Stimulated activated CD4-positive, alpha-beta T cell treated with anti-CD3 and anti-CD28 coated beads, Interleukin-15, amount 100 ng/mL, for 48 hours (primary cell): ENCODE measurements at regions not wholly inside any gene's neighbourhood (a gene's known extent, or its start where the extent isn't known, plus 50 kb on each side); places are given as distances from the start of the nearest gene placed in this dataset.

Experiments
- DNase-seq, 2 donors: peaks; one replicate each; pipeline ENCODE4 v3.0.0-alpha.2; 2020; ENCODE audit warnings: low read depth in 2 of 2

- DNase-seq: no peak
These were observed 881.8 kb upstream of the ID2 start for GRCh38 chr2:7800031-7800430.

GRCh38 chr2:7801212-7801611, 880.6 kb upstream of the ID2 start:
- no peak for DNase-seq

GRCh38 chr2:7803515-7803914, 878.3 kb upstream of the ID2 start:
- no peak for DNase-seq

DNA sequence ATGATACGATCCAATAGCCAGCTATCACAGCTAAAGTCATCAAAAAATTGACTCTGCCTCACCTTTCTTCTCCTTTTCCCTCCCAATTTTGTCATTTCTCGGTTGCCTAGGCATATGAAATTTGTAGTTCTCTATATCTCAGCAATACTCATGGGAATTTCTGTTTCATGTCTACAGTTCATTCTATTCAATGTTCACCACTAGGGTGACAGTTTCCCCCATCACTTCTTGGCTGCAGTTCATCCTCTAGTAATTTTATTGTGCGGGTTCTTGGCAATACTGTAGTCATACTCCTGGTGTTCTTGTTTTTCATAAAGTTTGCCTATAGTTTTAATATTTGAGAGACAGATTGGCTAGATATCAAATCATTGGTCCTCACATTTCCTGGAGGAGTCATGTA, 872.2 kb upstream of the ID2 start:
- DNase-seq: no peak

- DNase-seq: no peak
These were observed 870.8 kb upstream of the ID2 start for GRCh38 chr2:7811073-7811472.

DNA sequence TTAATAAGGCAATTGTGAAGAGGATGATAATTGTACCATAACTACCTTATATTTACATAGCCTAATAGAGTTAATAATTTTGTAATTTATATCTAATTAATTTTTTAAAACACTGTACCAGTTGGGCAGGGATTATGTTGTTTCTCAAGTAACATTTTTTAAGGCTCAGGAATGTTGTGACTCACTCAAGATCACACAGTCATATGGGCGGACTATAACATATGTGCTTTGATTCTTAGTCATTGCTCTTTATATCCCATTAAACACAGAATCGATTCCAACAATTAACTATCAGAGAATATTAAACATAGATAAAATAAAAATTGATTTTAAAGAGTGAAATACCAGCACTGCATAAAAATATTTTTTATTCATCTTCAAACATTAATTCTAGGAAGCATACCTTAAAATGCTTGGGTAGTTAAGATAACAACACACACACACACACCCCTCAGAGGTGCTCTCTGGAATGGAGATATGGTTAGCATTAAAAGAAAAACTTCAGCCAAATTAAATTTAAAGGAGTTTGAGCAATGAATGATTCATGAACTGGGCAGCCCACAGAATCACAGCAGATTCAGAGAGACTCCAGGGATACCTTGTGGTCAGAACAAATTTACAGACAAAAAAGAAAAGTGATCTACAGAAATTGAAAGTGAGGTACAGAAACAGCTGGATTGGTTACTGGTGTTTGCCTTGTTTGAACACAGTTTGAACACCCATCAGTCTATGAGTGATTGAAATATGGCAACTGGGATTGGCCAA, 869.4 kb upstream of the ID2 start:
- no peak for DNase-seq

- DNase-seq: no peak
These were observed 868.1 kb upstream of the ID2 start for GRCh38 chr2:7813541-7814292.

DNA sequence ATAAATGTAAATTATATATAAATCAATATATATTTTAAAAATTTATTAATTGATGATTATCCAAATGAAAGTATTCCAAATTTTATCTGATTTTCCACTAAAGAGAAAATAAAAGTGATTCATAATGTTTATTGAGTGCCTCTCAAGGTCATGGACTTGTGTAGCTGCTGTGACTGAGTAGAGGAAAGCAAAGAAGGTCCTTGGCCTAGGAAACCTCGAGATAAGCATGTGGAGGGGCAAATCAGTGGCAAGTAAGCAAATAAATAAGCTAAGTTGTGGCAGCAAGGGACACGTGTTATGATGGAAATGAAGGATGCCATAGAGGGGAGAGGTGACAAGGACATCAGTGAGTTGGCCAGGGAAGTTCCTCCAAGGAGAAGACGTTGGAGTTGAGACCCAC, 866.1 kb upstream of the ID2 start:
- DNase-seq: no peak

DNA sequence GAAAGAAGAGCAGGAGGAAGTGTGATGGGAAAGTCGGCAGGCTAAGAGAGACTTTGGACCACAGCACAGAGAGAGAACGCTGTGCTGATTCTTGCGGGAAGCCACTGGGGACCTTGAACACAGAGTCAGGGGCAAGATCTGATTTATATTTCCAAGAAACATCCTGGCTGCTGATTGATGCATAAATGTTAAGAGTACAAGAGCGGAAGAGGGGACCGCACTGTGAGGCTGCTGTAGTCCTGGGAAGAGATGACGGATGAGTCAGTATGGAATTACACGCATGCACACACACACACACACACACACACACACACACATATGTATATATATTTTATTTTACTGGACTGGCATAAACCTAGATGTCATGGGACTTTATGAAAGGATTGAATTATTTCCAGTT, 865.6 kb upstream of the ID2 start:
- no peak for DNase-seq

- no peak for DNase-seq
These were observed 864.9 kb upstream of the ID2 start for GRCh38 chr2:7816944-7817343.

DNA sequence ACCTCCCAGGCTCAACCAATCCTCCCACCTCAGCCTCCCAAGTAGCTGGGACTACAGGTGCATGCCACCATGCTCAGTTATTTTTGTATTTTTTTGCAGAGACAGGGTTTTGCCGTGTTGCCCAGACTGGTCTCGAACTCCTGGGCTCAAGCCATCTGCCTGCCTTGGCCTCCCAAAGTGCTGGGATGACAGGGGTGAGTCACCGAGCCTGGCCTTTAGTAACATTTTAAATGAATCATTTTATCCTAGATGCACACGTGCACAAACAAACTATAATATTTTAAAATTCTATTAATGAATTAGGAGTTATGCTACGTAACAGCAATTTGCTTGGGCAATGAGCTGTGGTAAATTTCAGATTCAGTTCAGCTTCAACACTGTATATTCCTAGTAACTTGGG, 862.5 kb upstream of the ID2 start:
- DNase-seq: no peak

GRCh38 chr2:7819850-7820249, 862.0 kb upstream of the ID2 start:
- no peak for DNase-seq

GRCh38 chr2:7824211-7824610, 857.6 kb upstream of the ID2 start:
- no peak for DNase-seq

DNA sequence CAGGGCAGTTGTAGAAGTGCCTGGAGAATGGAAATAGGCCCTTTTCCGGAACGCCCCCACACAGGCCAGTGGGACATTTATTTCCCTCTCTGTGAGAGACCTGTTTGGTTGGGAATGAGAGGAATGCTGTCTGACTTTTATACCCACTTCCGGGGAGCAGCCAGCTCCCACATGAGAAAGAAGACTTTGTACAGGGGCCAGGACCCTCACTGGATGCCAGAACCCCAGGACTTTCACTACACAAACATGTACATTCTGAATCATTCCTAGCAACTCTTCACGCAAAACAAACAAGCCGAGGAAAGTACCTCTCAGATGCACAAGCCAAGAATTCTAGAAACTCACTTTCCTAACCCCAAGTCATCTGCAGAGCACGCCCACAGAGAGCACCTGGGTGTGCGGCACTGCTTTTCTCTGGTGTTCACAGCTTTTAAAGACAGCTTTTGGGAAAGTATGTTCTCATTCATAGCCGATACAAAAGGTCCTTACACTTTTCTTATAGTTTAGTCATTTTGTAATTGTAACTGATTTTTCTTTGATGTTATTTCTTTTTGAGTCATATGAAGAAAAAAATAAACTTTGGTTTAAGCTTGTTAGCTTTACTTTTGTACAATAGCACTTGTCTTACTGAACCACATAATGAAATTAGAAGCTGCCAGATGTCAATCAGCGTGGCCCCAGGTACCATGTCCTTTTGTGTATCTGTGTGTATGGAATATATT, 856.1 kb upstream of the ID2 start:
- peak; percentile 55 to 66 for DNase-seq

DNA sequence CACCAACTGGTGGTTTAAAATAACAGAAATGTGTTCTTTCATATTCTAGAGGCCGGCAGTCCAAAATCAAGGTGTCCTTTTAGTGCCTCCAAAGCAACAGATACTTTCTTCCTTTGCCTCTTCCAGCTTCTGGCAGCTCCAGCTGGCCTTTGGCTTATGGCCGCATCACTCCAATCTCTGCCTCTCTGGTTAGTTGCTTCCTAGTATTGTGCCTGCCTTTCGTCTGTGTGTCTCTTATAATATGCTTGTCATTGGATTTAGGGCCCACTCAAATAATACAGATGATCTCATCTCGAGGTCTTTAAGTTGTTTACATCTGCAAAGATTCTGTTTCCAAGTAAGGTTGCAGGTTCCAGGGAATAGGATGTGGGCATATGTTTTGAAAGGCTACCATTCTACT, 855.2 kb upstream of the ID2 start:
- DNase-seq: no peak

DNA sequence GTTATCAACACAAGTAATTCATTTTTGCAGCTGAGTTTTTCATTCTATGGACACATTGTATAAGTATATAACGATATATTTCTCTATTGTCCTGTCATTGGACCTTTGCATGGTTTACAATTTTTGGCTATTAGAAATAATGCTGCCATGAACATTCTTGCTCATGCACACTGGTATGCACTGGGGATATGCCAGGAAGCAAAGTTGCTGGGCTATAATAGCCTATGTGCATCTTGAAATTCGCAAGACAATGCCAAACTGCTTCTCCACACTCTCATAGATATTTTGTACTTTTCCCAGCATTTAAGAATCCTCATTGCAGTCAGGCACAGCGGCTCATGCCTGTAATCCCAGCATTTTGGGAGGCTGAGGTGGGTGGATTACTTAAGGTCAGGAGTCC, 852.6 kb upstream of the ID2 start:
- DNase-seq: no peak

GRCh38 chr2:7830616-7831015, 851.2 kb upstream of the ID2 start:
- no peak for DNase-seq

DNA sequence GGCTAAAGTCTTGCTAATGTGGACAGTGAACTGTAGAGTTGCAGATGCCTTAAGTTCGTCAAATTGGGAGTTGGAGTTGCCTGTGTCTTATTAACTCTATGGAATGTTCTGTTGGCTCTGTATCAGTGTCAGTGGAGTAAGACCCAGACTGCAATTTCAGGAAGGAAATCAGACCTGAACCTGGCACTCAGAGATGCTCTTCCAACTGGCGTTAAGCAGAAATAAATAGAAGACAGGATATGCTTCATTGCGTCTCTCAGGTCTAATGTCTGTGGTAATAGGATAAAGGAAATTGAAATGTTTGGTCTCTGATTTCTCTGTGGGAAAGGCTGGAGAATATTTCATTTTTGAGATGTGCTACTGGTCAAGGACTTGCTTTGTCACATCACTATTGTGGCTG, 846.7 kb upstream of the ID2 start:
- DNase-seq: no peak

DNA sequence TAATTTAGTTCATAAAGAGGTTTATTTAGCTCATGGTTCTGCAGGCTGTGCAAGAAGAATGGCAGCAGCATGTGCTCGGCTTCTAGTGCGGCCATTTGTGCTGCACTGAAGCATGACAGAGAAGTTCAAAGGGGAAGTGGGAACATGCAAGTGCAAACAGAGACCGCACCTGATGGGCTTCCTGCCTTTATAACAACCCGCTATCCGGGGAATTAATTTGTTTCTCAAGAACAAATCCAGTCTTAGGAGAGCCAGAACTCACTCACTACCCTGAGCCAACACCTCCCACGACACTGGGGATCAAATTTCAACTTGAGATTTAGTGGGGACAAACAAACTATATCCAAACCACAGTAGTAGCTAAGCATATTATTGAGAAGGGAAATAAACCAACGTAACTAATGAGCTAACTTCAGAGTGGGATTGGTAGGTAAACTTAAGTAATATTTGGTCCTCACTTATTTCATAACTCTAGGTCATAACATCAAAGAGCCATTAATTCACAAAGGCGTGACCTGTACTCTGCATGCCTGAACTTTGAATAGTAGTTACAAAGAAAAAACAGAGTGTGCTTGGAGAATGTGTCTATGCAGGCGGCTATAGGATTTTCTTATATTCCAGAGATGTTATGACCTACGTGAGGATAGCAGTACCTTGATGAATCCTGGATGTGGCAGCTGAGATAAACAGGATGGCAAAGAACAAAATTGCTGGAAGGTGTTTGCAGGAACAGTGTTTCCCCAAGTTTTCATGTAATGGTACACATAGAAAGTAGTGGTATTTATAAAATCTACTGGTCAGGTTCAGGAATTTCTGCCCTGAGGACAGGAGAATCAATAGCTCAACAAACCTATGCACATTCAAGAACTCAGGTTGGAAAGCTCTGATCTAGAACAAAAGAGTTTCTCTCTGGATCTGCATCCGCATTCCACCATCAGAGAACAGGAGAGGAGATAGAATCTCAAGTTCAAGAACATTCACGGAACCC, 845.9 kb upstream of the ID2 start:
- no peak for DNase-seq

GRCh38 chr2:7837237-7837760, 844.6 kb upstream of the ID2 start:
- no peak for DNase-seq

- no peak for DNase-seq
These were observed 843.2 kb upstream of the ID2 start for GRCh38 chr2:7838669-7839068.
